NCI-H526 (cell line): ENCODE measurements at regions not wholly inside any gene's neighbourhood (a gene's known extent, or its start where the extent isn't known, plus 50 kb on each side); places are given as distances from the start of the nearest gene placed in this dataset.

Experiments
- DNase-seq, 2 experiments: peaks; one replicate each; lab custom pipeline; 2025; lab: John Stamatoyannopoulos, UW

- DNase-seq = no peak
Observed at GRCh38 chr7:26043801-26044200, 108.2 kb upstream of the NFE2L3 start.

GRCh38 chr7:26044320-26044719, 107.7 kb upstream of the NFE2L3 start:
- DNase-seq = no peak

- DNase-seq = no peak
Observed at GRCh38 chr7:26046150-26046549, 105.8 kb upstream of the NFE2L3 start.

- no peak for DNase-seq
Observed at GRCh38 chr7:26046878-26047277, 105.1 kb upstream of the NFE2L3 start.

GRCh38 chr7:26048663-26049062, 103.3 kb upstream of the NFE2L3 start:
- no peak for DNase-seq

- no peak for DNase-seq
Observed at GRCh38 chr7:26049081-26049480, 102.9 kb upstream of the NFE2L3 start.

- no peak for DNase-seq
Observed at GRCh38 chr7:26051021-26051420, 101.0 kb upstream of the NFE2L3 start.

- no peak for DNase-seq
Observed at GRCh38 chr7:26052706-26053105, 99.3 kb upstream of the NFE2L3 start.

GRCh38 chr7:26054386-26054785, 97.6 kb upstream of the NFE2L3 start:
- no peak for DNase-seq

GRCh38 chr7:26055241-26055640, 96.8 kb upstream of the NFE2L3 start:
- DNase-seq = no peak

GRCh38 chr7:26060733-26061677, 91.0 kb upstream of the NFE2L3 start:
- DNase-seq = no peak

GRCh38 chr7:26061678-26062603, 90.1 kb upstream of the NFE2L3 start:
- peak; percentile 71 to 88 for DNase-seq

GRCh38 chr7:26065652-26066051, 86.3 kb upstream of the NFE2L3 start:
- no peak for DNase-seq

- no peak for DNase-seq
Observed at GRCh38 chr7:26066736-26067135, 85.3 kb upstream of the NFE2L3 start.

GRCh38 chr7:26070290-26070689, 81.7 kb upstream of the NFE2L3 start:
- no peak for DNase-seq

GRCh38 chr7:26071622-26072456, 80.2 kb upstream of the NFE2L3 start:
- DNase-seq = no peak

GRCh38 chr7:26073041-26073440, 79.0 kb upstream of the NFE2L3 start:
- no peak for DNase-seq

- no peak for DNase-seq
Observed at GRCh38 chr7:26074919-26075318, 77.1 kb upstream of the NFE2L3 start.

GRCh38 chr7:26076691-26077090, 75.3 kb upstream of the NFE2L3 start:
- DNase-seq = no peak

GRCh38 chr7:26078437-26079336, 73.3 kb upstream of the NFE2L3 start:
- peak; percentile 80 to 94 for DNase-seq

- peak in 1 of 2 experiments; percentile 32 for DNase-seq
Observed at GRCh38 chr7:26081638-26082037, 70.4 kb upstream of the NFE2L3 start.
